HCT116 (cell line): ENCODE measurements at regions not wholly inside any gene's neighbourhood (a gene's known extent, or its start where the extent isn't known, plus 50 kb on each side); places are given as distances from the start of the nearest gene placed in this dataset.

Experiments used
- CEBPB ChIP-seq: IDR thresholded peaks from 2 replicates; pipeline ENCODE4 v1.6.1; 2012; ENCODE audit warnings: low read depth
- EZH2 ChIP-seq: fragments of 200-600 bp; sonication (generic); IDR thresholded peaks from 2 replicates; pipeline ENCODE4 v1.6.1; 2017; ENCODE audit warnings: antibody characterized with exemption, mixed run types
- SIN3A ChIP-seq: IDR thresholded peaks from 2 replicates; pipeline ENCODE4 v1.6.1; 2012; ENCODE audit warnings: low read depth
- TF ChIP-seq, protein P1 (sequence below), 3 experiments: fragments of 200-600 bp in 1 of 3; sonication (generic) in 1 of 3; IDR thresholded peaks in 2 of 3; conservative IDR thresholded peaks in 1 of 3; 2 replicates each; pipeline ENCODE4 v1.5.1; 2012 to 2017; ENCODE audit warnings: low read depth in 2 of 3, low read length in 2 of 3, antibody characterized with exemption in 1 of 3, borderline replicate concordance in 1 of 3, control low read depth in 1 of 3, mild to moderate bottlenecking in 1 of 3, mixed read lengths in 1 of 3, mixed run types in 1 of 3, moderate library complexity in 1 of 3; ENCODE audit not compliant: insufficient read depth in 1 of 3

DNA sequence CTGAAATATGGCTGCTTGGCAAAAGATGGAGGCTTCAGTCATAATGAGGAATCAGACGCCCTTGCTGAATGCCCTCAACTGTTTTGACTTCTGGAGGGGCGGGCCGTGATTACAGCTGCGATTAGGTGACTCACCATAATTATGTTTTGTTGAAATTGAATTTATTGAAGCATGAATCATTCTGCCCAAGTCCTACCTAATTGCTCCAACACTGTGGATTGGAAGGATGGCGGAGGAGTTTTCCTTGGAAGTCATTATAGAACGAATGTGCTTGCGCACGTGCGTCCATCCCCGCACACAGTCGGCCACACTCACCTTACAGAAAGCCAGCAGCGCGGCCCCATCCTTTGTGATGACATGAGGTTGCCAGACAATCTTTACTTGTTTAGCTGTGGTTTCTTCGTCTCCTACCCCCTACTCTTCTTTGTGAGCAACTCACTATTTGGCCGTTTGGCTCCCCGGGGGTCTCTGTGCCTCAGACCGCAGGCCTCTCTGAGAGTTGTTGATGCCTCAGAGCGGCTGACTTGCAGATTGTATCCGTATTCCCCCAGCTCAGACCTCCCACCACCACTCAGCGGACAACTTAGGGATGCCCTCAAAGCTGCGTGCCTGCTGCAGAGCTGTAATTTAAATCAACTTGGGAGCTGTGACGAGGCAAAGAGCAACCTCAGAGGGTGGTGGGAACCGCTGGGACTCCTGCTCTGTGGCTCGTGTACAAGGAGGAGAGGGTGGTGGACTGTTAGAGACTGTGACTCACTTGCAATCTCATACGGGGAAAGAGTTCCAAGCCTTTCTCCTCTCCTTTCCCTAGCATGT lies 513.4 kb downstream of the TNS1 start:
- TF ChIP-seq, protein P1, sequence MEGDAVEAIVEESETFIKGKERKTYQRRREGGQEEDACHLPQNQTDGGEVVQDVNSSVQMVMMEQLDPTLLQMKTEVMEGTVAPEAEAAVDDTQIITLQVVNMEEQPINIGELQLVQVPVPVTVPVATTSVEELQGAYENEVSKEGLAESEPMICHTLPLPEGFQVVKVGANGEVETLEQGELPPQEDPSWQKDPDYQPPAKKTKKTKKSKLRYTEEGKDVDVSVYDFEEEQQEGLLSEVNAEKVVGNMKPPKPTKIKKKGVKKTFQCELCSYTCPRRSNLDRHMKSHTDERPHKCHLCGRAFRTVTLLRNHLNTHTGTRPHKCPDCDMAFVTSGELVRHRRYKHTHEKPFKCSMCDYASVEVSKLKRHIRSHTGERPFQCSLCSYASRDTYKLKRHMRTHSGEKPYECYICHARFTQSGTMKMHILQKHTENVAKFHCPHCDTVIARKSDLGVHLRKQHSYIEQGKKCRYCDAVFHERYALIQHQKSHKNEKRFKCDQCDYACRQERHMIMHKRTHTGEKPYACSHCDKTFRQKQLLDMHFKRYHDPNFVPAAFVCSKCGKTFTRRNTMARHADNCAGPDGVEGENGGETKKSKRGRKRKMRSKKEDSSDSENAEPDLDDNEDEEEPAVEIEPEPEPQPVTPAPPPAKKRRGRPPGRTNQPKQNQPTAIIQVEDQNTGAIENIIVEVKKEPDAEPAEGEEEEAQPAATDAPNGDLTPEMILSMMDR (IDR thresholded peaks at IDR 0.05 in 2 of 3, conservative IDR thresholded peaks at IDR 0.05 in 1 of 3; ENCODE audit: borderline replicate concordance in 1 of 3, insufficient read depth in 1 of 3, low read depth in 2 of 3, low read length in 2 of 3), result no peak
- TF ChIP-seq EZH2 (no peak), CEBPB (no peak), SIN3A (no peak)
